ENCODE measurements at regions not wholly inside any gene's neighbourhood (a gene's known extent, or its start where the extent isn't known, plus 50 kb on each side); places are given as distances from the start of the nearest gene placed in this dataset.

DNA sequence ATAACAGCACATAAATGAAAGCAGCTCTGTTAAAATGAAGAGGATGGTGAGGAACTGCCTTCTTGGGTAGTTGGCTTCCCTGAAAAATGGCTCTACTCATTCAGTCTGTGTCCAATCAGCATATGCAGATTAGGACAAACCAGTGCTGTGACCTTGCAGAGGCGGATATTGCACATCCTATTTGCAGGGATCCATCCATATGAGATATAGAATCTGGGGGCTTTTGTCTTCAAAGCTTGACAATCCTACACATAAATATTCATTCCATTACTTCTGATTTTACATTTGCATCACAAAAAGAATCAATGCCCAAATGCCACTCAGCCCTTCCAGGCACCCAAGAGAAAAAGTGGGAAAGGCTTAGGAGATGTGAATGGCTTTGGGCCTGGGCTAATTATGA is 383.7 kb downstream of the EMP1 start:
- POLR2A ChIA-PET, result no interaction called here

GRCh38 chr12:13576935-13577500 is 380.5 kb downstream of the EMP1 start:
- H3K9me3 Mint-ChIP-seq, result no peaks in the 10 kb centered on the region
- peaks cover 0 to 16% (median 2%) of the 10 kb centered on the region in 5 donors for H3K27me3 Mint-ChIP-seq
- H3K36me3 Mint-ChIP-seq, result no peaks in the 10 kb centered on the region
- POLR2A ChIA-PET, result no interaction called here
- no peaks in the 10 kb centered on the region for H3K4me1 Mint-ChIP-seq
- no peak for ATAC-seq
- no peak overlapping the region for H3K27ac Mint-ChIP-seq
- H3K4me3 Mint-ChIP-seq, result no peak overlapping the region
- no peak for DNase-seq

More for the DNA sequence above, 383.7 kb downstream of the EMP1 start:
- Mint-ChIP-seq H3K9me3 (no peaks in the 10 kb centered on the region), H3K4me3 (no peak overlapping the region), H3K27ac (no peak overlapping the region), H3K4me1 (no peaks in the 10 kb centered on the region), H3K36me3 (no peaks in the 10 kb centered on the region), H3K27me3 (peaks cover 0 to 30% (median 2%) of the 10 kb centered on the region in 5 donors)
- DNase-seq (no peak), ATAC-seq (no peak)

GRCh38 chr12:13573698-13574321 is 377.3 kb downstream of the EMP1 start:
- no peaks in the 10 kb centered on the region for H3K4me1 Mint-ChIP-seq
- H3K9me3 Mint-ChIP-seq, result no peaks in the 10 kb centered on the region
- H3K27me3 Mint-ChIP-seq, result peaks cover 0 to 5% (median 4%) of the 10 kb centered on the region in 5 donors
- H3K36me3 Mint-ChIP-seq, result no peaks in the 10 kb centered on the region
- no peak overlapping the region for H3K27ac Mint-ChIP-seq
- no peak for DNase-seq
- POLR2A ChIA-PET, result no interaction called here
- no peak for ATAC-seq
- no peak overlapping the region for H3K4me3 Mint-ChIP-seq

DNA sequence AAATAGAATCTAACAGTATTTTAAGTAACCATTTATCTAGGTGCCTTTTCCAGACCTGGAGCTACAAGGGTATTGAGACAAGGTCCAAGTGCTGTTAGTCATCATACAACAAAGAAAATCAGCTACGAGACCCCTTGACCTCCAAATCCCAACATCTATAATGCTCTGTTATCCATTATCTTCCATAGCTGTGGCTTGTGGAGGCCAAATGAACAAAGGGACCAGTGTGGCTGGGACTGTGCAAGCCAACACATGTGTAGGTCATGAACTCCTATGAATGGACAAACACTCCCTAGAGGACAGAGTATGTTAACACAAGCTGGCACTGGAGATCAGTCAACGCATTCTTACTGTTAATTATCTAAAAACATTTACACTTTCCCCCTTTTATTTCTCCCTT is 374.5 kb downstream of the EMP1 start:
- POLR2A ChIA-PET, result no interaction called here
- no peak for ATAC-seq
- Mint-ChIP-seq H3K36me3 (no peaks in the 10 kb centered on the region), H3K4me1 (no peaks in the 10 kb centered on the region), H3K4me3 (no peak overlapping the region), H3K27ac (no peak overlapping the region), H3K9me3 (peaks cover 0 to 2% (median 0%) of the 10 kb centered on the region in 9 donors), H3K27me3 (peaks cover 2 to 14% (median 3%) of the 10 kb centered on the region in 5 donors)
- no peak for DNase-seq

DNA sequence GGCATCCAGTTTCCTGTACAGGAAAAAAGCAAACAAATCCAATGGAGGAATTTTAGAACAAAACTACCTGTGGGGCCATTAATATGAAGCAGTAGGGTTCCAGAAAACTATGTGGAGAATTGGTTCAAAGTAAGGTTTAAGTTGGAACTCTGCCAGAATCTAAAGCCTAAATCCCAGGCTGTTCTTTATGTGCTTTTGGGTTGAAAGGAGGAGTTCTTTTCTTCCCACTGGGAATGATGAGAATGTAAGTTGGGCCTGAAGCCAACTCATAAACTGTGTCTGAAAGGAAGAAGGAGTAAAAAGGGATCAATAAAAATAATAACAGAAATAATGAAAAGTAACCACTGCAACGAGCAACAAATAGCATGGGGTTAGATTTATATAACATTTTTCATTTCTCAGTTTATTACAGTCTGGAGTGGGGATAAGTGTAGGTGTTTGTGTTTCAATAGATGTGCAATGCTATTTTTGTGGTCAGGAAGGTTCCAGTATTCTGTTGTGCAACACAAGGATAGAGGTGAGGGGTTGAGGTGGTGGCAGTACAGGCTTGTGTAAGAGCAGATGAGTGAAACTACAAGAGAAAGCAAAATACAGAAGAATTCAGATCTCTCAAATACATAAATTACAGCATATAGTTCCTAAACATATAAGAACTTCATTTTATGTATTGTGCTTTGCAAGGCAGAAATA is 373.6 kb downstream of the EMP1 start:
- peaks cover 2 to 14% (median 5%) of the 10 kb centered on the region in 5 donors for H3K27me3 Mint-ChIP-seq
- POLR2A ChIA-PET, result no interaction called here
- H3K27ac Mint-ChIP-seq, result no peak overlapping the region
- no peak for DNase-seq
- H3K4me3 Mint-ChIP-seq, result no peak overlapping the region
- peaks cover 0 to 4% (median 0%) of the 10 kb centered on the region in 9 donors for H3K9me3 Mint-ChIP-seq
- no peak for ATAC-seq
- no peaks in the 10 kb centered on the region for H3K4me1 Mint-ChIP-seq
- H3K36me3 Mint-ChIP-seq, result no peaks in the 10 kb centered on the region

DNA sequence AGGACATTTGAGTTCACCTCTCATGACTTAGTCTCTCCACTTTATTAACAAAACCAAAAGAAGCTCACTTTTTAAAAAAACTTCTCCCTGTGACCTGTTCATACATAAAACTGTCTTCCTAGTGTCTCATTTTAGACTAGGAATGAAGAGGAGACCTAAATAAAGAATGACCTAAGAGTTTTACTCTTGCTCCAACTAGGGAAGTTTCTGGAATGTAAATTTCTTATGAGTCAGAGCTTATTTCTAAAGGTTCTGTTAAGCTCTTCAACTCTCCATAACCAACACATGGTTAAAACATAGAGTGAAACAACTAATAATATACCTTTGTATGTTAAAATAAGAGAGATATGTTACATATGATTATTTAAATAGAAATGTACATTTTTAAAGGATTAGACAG is 369.8 kb downstream of the EMP1 start:
- ATAC-seq, result no peak
- Mint-ChIP-seq H3K36me3 (no peaks in the 10 kb centered on the region), H3K27me3 (peaks cover 2 to 14% (median 5%) of the 10 kb centered on the region in 5 donors), H3K9me3 (peaks cover 0 to 4% (median 0%) of the 10 kb centered on the region in 9 donors), H3K4me3 (no peak overlapping the region), H3K27ac (no peak overlapping the region), H3K4me1 (no peaks in the 10 kb centered on the region)
- POLR2A ChIA-PET, result no interaction called here
- DNase-seq, result no peak

DNA sequence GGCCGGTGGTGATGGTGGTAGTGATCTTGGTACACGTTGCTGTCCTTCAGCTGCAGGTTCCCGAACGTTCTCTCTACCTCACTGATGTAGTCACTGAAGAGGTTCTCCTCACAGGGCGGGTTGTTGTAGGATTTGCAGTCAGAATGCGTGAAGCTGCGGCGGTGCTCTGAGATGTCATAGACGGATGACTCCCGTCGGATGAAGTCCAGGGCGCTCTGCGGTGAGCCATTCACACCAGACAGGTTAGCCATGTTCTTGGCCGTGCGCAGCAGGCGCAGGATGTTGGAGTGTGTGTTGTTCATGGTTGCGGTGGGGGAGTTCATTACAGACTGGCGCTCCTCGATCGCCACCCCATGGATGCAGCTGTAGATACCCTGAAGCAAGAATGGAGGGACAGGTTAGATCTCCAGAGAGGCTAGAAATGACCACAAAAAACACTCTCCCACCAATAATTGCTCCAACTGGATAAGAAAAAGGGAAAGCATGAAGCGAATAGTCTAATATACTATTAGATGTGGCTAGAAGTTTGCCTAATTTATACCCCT is 367.8 kb downstream of the EMP1 start:
- peaks cover 2 to 14% (median 5%) of the 10 kb centered on the region in 5 donors for H3K27me3 Mint-ChIP-seq
- DNase-seq (no peak), ATAC-seq (no peak)
- H3K4me3 Mint-ChIP-seq, result no peak overlapping the region
- H3K9me3 Mint-ChIP-seq, result peaks cover 0 to 4% (median 0%) of the 10 kb centered on the region in 9 donors
- POLR2A ChIA-PET, result no interaction called here
- no peaks in the 10 kb centered on the region for H3K4me1 Mint-ChIP-seq
- H3K36me3 Mint-ChIP-seq, result no peaks in the 10 kb centered on the region
- peak overlapping the region in 2 of 10 donors; percentile 23 to 39 for H3K27ac Mint-ChIP-seq

DNA sequence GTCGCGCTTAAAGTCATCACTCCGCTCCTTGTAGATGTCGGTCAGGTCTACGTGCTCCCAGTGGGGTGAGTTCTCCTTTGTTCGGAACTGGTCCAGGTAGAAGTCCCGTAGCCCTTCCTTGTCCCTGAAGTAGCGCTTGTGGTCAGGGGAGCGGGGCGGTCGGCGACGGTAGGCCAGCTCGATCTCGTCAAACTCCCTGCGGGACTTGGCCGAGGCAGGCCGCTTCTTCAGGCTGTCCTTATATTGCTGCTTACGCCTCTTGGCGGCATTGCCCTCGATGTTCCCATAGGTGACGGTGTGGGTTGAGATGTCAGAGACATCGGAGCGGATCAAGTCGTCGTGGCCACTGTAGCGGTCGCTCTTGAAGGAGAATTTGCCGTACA is 367.2 kb downstream of the EMP1 start:
- no peaks in the 10 kb centered on the region for H3K36me3 Mint-ChIP-seq
- H3K4me1 Mint-ChIP-seq, result no peaks in the 10 kb centered on the region
- peaks cover 0 to 4% (median 0%) of the 10 kb centered on the region in 9 donors for H3K9me3 Mint-ChIP-seq
- POLR2A ChIA-PET, result no interaction called here
- H3K27me3 Mint-ChIP-seq, result peaks cover 0 to 14% (median 5%) of the 10 kb centered on the region in 5 donors
- DNase-seq, result no peak
- no peak overlapping the region for H3K27ac Mint-ChIP-seq
- H3K4me3 Mint-ChIP-seq, result no peak overlapping the region
- ATAC-seq, result no peak

- H3K36me3 Mint-ChIP-seq, result no peaks in the 10 kb centered on the region
These were observed 366.6 kb downstream of the EMP1 start for GRCh38 chr12:13562915-13563742.

DNA sequence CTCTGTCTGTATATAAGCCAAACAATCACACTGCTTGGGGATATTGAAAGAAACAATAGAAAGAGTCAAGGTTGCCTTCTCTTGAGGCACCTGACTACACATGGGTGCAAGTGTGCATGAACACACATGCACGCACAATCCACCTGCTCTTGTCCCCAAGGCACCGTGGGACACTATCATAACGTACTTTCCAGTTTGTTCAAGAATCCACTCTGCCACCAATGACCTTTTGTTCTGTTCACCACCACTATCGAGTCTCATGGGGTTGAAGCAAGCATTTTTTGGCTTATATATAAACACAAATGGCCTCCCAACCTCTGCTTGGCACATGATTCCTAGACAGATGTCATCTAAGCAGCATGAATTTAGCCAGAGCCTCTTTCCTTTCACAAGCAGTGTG is 365.4 kb downstream of the EMP1 start:
- Mint-ChIP-seq H3K27me3 (peaks cover 0 to 4% (median 2%) of the 10 kb centered on the region in 5 donors), H3K9me3 (peaks cover 0 to 2% (median 0%) of the 10 kb centered on the region in 9 donors), H3K27ac (no peak overlapping the region), H3K4me3 (no peak overlapping the region), H3K4me1 (no peaks in the 10 kb centered on the region), H3K36me3 (no peaks in the 10 kb centered on the region)
- ATAC-seq (no peak), DNase-seq (no peak)
- POLR2A ChIA-PET, result no interaction called here

More at GRCh38 chr12:13562915-13563742, 366.6 kb downstream of the EMP1 start:
- DNase-seq (no peak), ATAC-seq (no peak)
- Mint-ChIP-seq H3K27ac (no peak overlapping the region), H3K4me3 (no peak overlapping the region), H3K27me3 (peaks cover 0 to 14% (median 5%) of the 10 kb centered on the region in 5 donors), H3K4me1 (no peaks in the 10 kb centered on the region), H3K9me3 (peaks cover 0 to 4% (median 0%) of the 10 kb centered on the region in 9 donors)
- POLR2A ChIA-PET, result no interaction called here

- Mint-ChIP-seq H3K27ac (no peak overlapping the region), H3K9me3 (no peaks in the 10 kb centered on the region), H3K4me1 (no peaks in the 10 kb centered on the region), H3K36me3 (no peaks in the 10 kb centered on the region), H3K4me3 (no peak overlapping the region), H3K27me3 (peaks cover 0 to 2% (median 0%) of the 10 kb centered on the region in 5 donors)
- POLR2A ChIA-PET, result no interaction called here
- DNase-seq (no peak), ATAC-seq (no peak)
These were observed 362.9 kb downstream of the EMP1 start for GRCh38 chr12:13559318-13559978.

DNA sequence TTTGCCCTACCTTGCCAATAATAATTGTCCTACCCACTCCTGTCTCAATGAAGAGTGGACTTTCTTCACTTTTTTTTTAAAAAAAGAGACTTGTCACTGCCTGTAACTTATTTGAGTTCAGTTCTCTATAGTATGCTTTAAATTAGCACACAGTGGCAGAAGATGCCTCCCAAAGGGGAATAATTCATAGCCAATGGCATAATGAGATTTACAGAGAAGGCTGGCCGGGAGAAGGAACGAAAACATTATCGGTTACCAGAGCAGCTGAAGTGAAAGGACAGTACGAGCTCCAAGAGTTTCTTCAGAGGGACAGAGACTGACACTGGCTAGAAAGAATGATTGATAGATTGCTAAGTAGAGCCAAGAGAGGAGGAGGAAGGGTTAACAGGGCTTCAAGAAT is 356.3 kb downstream of the EMP1 start:
- peak overlapping the region in 1 of 10 donors; percentile 41 for H3K27ac Mint-ChIP-seq
- H3K27me3 Mint-ChIP-seq, result peaks cover 0 to 4% (median 2%) of the 10 kb centered on the region in 5 donors
- H3K4me1 Mint-ChIP-seq, result no peaks in the 10 kb centered on the region
- ATAC-seq (no peak), DNase-seq (no peak)
- H3K9me3 Mint-ChIP-seq, result no peaks in the 10 kb centered on the region
- POLR2A ChIA-PET, result no interaction called here
- no peaks in the 10 kb centered on the region for H3K36me3 Mint-ChIP-seq
- H3K4me3 Mint-ChIP-seq, result no peak overlapping the region
